Fibroblast of the aortic adventitia (primary cell): ENCODE measurements at regions not wholly inside any gene's neighbourhood (a gene's known extent, or its start where the extent isn't known, plus 50 kb on each side); places are given as distances from the start of the nearest gene placed in this dataset.
A peak's percentile ranks its signal among the peaks of the same experiment; 100 is the strongest.

Experiments used
- DNase-seq: peaks from one replicate; pipeline ENCODE4 v3.0.0-alpha.2; 2010; ENCODE audit warnings: low read depth
- H3K4me3 ChIP-seq: 2 replicates; pipeline ENCODE4 v1.5.1; 2011; ENCODE audit warnings: low read depth, mild to moderate bottlenecking, control low read depth, low read length, moderate library complexity
- CTCF ChIP-seq: IDR thresholded peaks from 2 replicates; pipeline ENCODE4 v1.5.1; 2011; ENCODE audit warnings: mild to moderate bottlenecking, low read length, control low read depth, inconsistent platforms; ENCODE audit not compliant: insufficient read depth

- no peak for TF ChIP-seq CTCF
- peak; percentile 6 for DNase-seq
- H3K4me3 ChIP-seq: no peak overlapping the region
Observed at GRCh38 chr20:40843251-40843650, 154.2 kb upstream of the MAFB start.

GRCh38 chr20:40844332-40844731 is 155.3 kb upstream of the MAFB start:
- no peak for TF ChIP-seq CTCF
- no peak for DNase-seq
- H3K4me3 ChIP-seq: no peak overlapping the region

- no peak for DNase-seq
- no peak for TF ChIP-seq CTCF
- H3K4me3 ChIP-seq: no peak overlapping the region
Observed at GRCh38 chr20:40848096-40848495, 159.1 kb upstream of the MAFB start.

GRCh38 chr20:40848526-40848925 is 159.5 kb upstream of the MAFB start:
- no peak for TF ChIP-seq CTCF
- DNase-seq: no peak
- H3K4me3 ChIP-seq: no peak overlapping the region

GRCh38 chr20:40849456-40849855 is 160.4 kb upstream of the MAFB start:
- no peak for TF ChIP-seq CTCF
- DNase-seq: no peak
- no peak overlapping the region for H3K4me3 ChIP-seq

GRCh38 chr20:40851051-40851450 is 162.0 kb upstream of the MAFB start:
- no peak for DNase-seq
- H3K4me3 ChIP-seq: no peak overlapping the region
- no peak for TF ChIP-seq CTCF

GRCh38 chr20:40855269-40855668 is 166.2 kb upstream of the MAFB start:
- no peak overlapping the region for H3K4me3 ChIP-seq
- no peak for TF ChIP-seq CTCF
- DNase-seq: no peak
